ENCODE measurements at regions not wholly inside any gene's neighbourhood (a gene's known extent, or its start where the extent isn't known, plus 50 kb on each side); places are given as distances from the start of the nearest gene placed in this dataset.
"Not testable (repeated sequence)": the region's sequence is repeated elsewhere in the genome, so short reads cannot be mapped to it uniquely, and the experiment has no call there.

DNA sequence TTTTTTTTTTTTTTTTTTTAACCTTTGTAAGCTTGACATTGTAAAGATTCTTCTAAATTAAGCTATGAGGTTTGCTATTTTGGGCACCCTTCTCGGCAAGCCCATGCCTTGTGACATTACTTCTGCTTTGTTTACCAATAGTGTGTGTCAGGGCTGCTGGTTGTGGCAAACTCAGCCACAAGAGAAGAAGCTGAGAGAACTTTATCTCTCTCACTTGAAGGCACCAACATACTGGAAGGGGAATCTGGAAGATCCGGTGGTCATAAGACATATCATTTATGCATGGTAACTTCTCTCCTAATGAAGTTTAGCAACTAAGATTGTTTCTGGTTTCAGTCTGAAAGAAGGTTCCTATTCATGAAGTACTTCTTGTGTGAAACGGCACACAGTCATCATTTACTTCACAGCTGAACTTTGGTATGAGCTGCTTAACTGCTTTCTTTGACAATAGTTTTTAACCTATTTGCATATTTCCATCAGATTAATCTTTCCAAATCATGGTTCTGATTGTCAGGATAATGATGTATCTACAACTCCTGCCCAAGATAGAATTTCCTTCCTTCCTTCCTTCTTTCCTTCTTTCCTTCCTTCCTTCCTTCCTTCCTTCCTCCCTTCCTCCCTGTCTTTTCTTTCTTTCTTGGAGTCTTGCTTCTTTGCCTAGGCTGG lies 189.3 kb downstream of the NFKBIZ start (continued):
- TF ChIP-seq, protein P1, sequence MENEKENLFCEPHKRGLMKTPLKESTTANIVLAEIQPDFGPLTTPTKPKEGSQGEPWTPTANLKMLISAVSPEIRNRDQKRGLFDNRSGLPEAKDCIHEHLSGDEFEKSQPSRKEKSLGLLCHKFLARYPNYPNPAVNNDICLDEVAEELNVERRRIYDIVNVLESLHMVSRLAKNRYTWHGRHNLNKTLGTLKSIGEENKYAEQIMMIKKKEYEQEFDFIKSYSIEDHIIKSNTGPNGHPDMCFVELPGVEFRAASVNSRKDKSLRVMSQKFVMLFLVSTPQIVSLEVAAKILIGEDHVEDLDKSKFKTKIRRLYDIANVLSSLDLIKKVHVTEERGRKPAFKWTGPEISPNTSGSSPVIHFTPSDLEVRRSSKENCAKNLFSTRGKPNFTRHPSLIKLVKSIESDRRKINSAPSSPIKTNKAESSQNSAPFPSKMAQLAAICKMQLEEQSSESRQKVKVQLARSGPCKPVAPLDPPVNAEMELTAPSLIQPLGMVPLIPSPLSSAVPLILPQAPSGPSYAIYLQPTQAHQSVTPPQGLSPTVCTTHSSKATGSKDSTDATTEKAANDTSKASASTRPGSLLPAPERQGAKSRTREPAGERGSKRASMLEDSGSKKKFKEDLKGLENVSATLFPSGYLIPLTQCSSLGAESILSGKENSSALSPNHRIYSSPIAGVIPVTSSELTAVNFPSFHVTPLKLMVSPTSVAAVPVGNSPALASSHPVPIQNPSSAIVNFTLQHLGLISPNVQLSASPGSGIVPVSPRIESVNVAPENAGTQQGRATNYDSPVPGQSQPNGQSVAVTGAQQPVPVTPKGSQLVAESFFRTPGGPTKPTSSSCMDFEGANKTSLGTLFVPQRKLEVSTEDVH (IDR thresholded peaks at IDR 0.05; ENCODE audit: low read depth, partially characterized antibody), result peak; percentile 64
- TF ChIP-seq, protein P2, sequence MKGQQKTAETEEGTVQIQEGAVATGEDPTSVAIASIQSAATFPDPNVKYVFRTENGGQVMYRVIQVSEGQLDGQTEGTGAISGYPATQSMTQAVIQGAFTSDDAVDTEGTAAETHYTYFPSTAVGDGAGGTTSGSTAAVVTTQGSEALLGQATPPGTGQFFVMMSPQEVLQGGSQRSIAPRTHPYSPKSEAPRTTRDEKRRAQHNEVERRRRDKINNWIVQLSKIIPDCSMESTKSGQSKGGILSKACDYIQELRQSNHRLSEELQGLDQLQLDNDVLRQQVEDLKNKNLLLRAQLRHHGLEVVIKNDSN (IDR thresholded peaks at IDR 0.05; ENCODE audit: borderline replicate concordance, extremely low read length, insufficient read depth, low read depth, low read length), result no peak

DNA sequence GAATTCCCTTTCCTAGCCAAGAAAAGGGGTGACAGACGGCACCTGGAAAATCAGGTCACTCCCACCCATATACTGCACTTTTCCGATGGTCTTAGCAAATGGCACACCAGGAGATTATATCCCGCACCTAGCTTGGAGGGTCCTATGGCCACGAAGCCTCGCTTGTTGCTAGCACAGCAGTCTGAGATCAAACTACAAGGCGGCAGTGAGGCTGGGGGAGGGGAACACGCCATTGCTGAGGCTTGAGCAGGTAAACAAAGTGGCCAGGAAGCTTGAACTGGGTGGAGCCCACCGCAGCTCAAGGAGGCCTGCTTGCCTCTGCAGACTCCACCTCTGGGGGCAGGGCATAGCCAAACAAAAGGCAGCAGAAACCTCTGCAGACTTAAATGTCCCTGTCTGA lies 190.8 kb downstream of the NFKBIZ start:
- ChIA-PET SMC1A (ENCODE audit: uncharacterized antibody, unreplicated experiment) (interaction anchor here (2.8 to 10.4 kb wide), 3 partner anchors 17 to 90 kb away, joined by 20 to 145 read pairs (median 56); no protein-coding TSS in a partner anchor), RAD21 (ENCODE audit: unreplicated experiment) (interaction anchor here (2.7 to 5.3 kb wide), 3 partner anchors 19 to 185 kb away, joined by 17 to 148 read pairs (median 21); no protein-coding TSS in a partner anchor), CTCF (interaction anchor here (0.6 to 1.0 kb wide), 2 partner anchors 13 to 14 kb away, joined by 3 read pairs; no protein-coding TSS in a partner anchor)
- H3K9me3 ChIP-seq (replicated peaks; ENCODE audit: control insufficient read depth, insufficient read depth, low read length); FAIRE-seq; H3K4me3 ChIP-seq; H4K20me1 ChIP-seq (ENCODE audit: control insufficient read depth, insufficient read depth); H3K4me2 ChIP-seq (ENCODE audit: control insufficient read depth, insufficient read depth); BruUV-seq (replicated peaks); H3K36me3 ChIP-seq (ENCODE audit: control insufficient read depth in 2 of 2, insufficient read depth in 2 of 2, low read length in 1 of 2); H3K9ac ChIP-seq (ENCODE audit: control insufficient read depth, insufficient read depth, low read length); H3K79me2 ChIP-seq (ENCODE audit: control insufficient read depth, insufficient read depth, low read length); intact Hi-C loops (cut with micrococcal nuclease; ENCODE audit: unreplicated experiment); POLR2A ChIA-PET; H2AFZ ChIP-seq (ENCODE audit: control insufficient read depth, low read depth, low read length); in situ Hi-C loops (cut with MboI); ATAC-seq; DNase-seq (ENCODE audit: low read depth, low spot score); H3K27me3 ChIP-seq (replicated peaks in 1 of 2; ENCODE audit: control insufficient read depth in 2 of 2, insufficient read depth in 2 of 2, low read length in 1 of 2); H3K27ac ChIP-seq (ENCODE audit: control insufficient read depth, insufficient read depth): not testable (repeated sequence)
- 90% methylated on average over 7 of the region's 8 CpGs for WGBS (ENCODE audit: insufficient coverage, insufficient replicate concordance, low lambda C conversion rate, missing lambda C conversion rate)
- H3K4me1 ChIP-seq (ENCODE audit: control insufficient read depth, insufficient read depth, low read length), result peaks cover 38% of the 10 kb centered on the region
